Uterus (tissue), 2 donors: ENCODE measurements at regions not wholly inside any gene's neighbourhood (a gene's known extent, or its start where the extent isn't known, plus 50 kb on each side); places are given as distances from the start of the nearest gene placed in this dataset.

Experiments
- CTCF ChIP-seq, 4 experiments: fragments of 200-600 bp in 2 of 4; fragments of 450-650 bp in 2 of 4; sonication (generic) in 2 of 4; IDR thresholded peaks; one replicate each; pipeline ENCODE4 v1.5.1; 2016 to 2019; ENCODE audit warnings: antibody characterized with exemption in 4 of 4, mild to moderate bottlenecking in 2 of 4, moderate library complexity in 1 of 4
- POLR2A ChIP-seq, 2 donors: fragments of 450-650 bp; IDR thresholded peaks; one replicate each; pipeline ENCODE4 v1.6.1; 2016; ENCODE audit warnings: antibody characterized with exemption in 2 of 2, mild to moderate bottlenecking in 1 of 2, moderate library complexity in 1 of 2

GRCh38 chr5:58264276-58264675 is 195.6 kb downstream of the PLK2 start:
- TF ChIP-seq CTCF (IDR thresholded peaks at IDR 0.05): no peak
- no peak for TF ChIP-seq POLR2A (IDR thresholded peaks at IDR 0.05)
